SU-DHL-6 (cell line): ENCODE measurements at regions not wholly inside any gene's neighbourhood (a gene's known extent, or its start where the extent isn't known, plus 50 kb on each side); places are given as distances from the start of the nearest gene placed in this dataset.

ENCODE experiments used
- H2AFZ ChIP-seq: fragments of 200-600 bp; sonication (generic); 2 replicates; pipeline ENCODE4 v1.6.1; 2014; ENCODE audit warnings: low read depth, mild to moderate bottlenecking, moderate library complexity, mixed read lengths, antibody characterized with exemption, low read length; ENCODE audit not compliant: severe bottlenecking
- H3F3A ChIP-seq: fragments of 200-600 bp; shearing (Covaris generic); 2 replicates; pipeline ENCODE4 v1.6.0; 2016; ENCODE audit warnings: antibody characterized with exemption, mild to moderate bottlenecking; ENCODE audit not compliant: insufficient read depth
- H3K27ac ChIP-seq: fragments of 200-600 bp; sonication (generic); 2 replicates; pipeline ENCODE4 v1.5.1; 2016; ENCODE audit warnings: low read depth, mild to moderate bottlenecking, low read length, moderate library complexity, mixed read lengths
- H3K27me3 ChIP-seq: fragments of 200-600 bp; sonication (generic), shearing (Covaris generic); 2 replicates; pipeline ENCODE4 v1.6.0; 2014; ENCODE audit warnings: mild to moderate bottlenecking, low read length
- H3K36me3 ChIP-seq: fragments of 200-600 bp; sonication (generic); 2 replicates; pipeline ENCODE4 v1.6.1; 2014; ENCODE audit warnings: mild to moderate bottlenecking, low read length, mixed read lengths
- H3K4me2 ChIP-seq: fragments of 300-600, 200-600 bp; shearing (Covaris generic), sonication (generic); 2 replicates; pipeline ENCODE4 v1.6.0; 2014; ENCODE audit warnings: low read length, low read depth, mild to moderate bottlenecking; ENCODE audit not compliant: poor library complexity, severe bottlenecking
- H3K4me3 ChIP-seq: fragments of 200-600 bp; sonication (generic); 2 replicates; pipeline ENCODE4 v1.5.1; 2014; ENCODE audit warnings: antibody characterized with exemption, low read length, mild to moderate bottlenecking, mixed read lengths; ENCODE audit not compliant: insufficient read depth, poor library complexity, severe bottlenecking
- H3K79me2 ChIP-seq: fragments of 200-600 bp; sonication (generic); 2 replicates; pipeline ENCODE4 v1.6.1; 2014; ENCODE audit warnings: mild to moderate bottlenecking, low read length, moderate library complexity; ENCODE audit not compliant: insufficient read depth
- H3K9ac ChIP-seq: fragments of 200-600 bp; sonication (generic); 2 replicates; pipeline ENCODE4 v1.7.0; 2014; ENCODE audit warnings: mild to moderate bottlenecking, low read length
- H3K9me2 ChIP-seq: fragments of 200-600 bp; sonication (generic); replicated peaks from 2 replicates; pipeline ENCODE4 v1.6.1; 2014; ENCODE audit warnings: low read length; ENCODE audit not compliant: insufficient read depth
- H3K9me3 ChIP-seq: fragments of 200-600 bp; sonication (generic); 2 replicates; pipeline ENCODE4 v1.6.1; 2014; ENCODE audit warnings: low read length, mixed read lengths; ENCODE audit not compliant: insufficient read depth
- H4K20me1 ChIP-seq: fragments of 200-600 bp; sonication (generic); 2 replicates; pipeline ENCODE4 v1.6.1; 2014; ENCODE audit warnings: low read depth, mild to moderate bottlenecking, antibody characterized with exemption, low read length, moderate library complexity, mixed read lengths
- CTCF ChIP-seq: fragments of 200-600 bp; sonication (generic); IDR thresholded peaks from one replicate; pipeline ENCODE4 v1.5.1; 2017; ENCODE audit warnings: antibody characterized with exemption, mild to moderate bottlenecking, low read length, moderate library complexity; ENCODE audit not compliant: insufficient read depth, poor library complexity, severe bottlenecking
- EZH2phosphoT487 ChIP-seq: fragments of 200-600 bp; sonication (generic), shearing (Covaris generic); conservative IDR thresholded peaks from 2 replicates; pipeline ENCODE4 v1.6.1; 2018; ENCODE audit warnings: mild to moderate bottlenecking, antibody characterized with exemption, low read length, moderate library complexity, mixed read lengths

- Histone ChIP-seq H4K20me1 (no peaks in the 10 kb centered on the region), H3F3A (no peaks in the 10 kb centered on the region), H3K4me2 (no peak overlapping the region), H3K9me3 (no peaks in the 10 kb centered on the region), H3K9me2 (no peaks in the 10 kb centered on the region), H3K9ac (no peak overlapping the region), H3K79me2 (no peaks in the 10 kb centered on the region), H3K27me3 (no peaks in the 10 kb centered on the region), H2AFZ (no peak overlapping the region), H3K36me3 (no peaks in the 10 kb centered on the region), H3K4me3 (no peak overlapping the region), H3K27ac (no peak overlapping the region)
- no peak for TF ChIP-seq EZH2phosphoT487
- no peak for TF ChIP-seq CTCF
Measured at GRCh38 chr13:55199134-55199533, 1941.6 kb upstream of the PRR20A start.

GRCh38 chr13:55214841-55215345 lies 1925.8 kb upstream of the PRR20A start:
- TF ChIP-seq CTCF (no peak), EZH2phosphoT487 (no peak)
- no peak overlapping the region for H3K4me3 ChIP-seq

GRCh38 chr13:55219538-55219937 lies 1921.2 kb upstream of the PRR20A start:
- Histone ChIP-seq H4K20me1 (no peaks in the 10 kb centered on the region), H3K9me2 (no peaks in the 10 kb centered on the region), H3K4me3 (no peak overlapping the region), H3K4me2 (no peak overlapping the region), H2AFZ (no peak overlapping the region), H3K9me3 (no peaks in the 10 kb centered on the region), H3K27ac (no peak overlapping the region), H3K27me3 (no peaks in the 10 kb centered on the region), H3K9ac (no peak overlapping the region), H3K79me2 (no peaks in the 10 kb centered on the region), H3F3A (no peaks in the 10 kb centered on the region), H3K36me3 (no peaks in the 10 kb centered on the region)
- TF ChIP-seq EZH2phosphoT487 (no peak), CTCF (no peak)

More at GRCh38 chr13:55214841-55215345, 1925.8 kb upstream of the PRR20A start:
- Histone ChIP-seq H3K9me2 (no peaks in the 10 kb centered on the region), H4K20me1 (no peaks in the 10 kb centered on the region), H3K9me3 (no peaks in the 10 kb centered on the region), H3F3A (no peaks in the 10 kb centered on the region), H2AFZ (no peak overlapping the region), H3K9ac (no peak overlapping the region), H3K27me3 (no peaks in the 10 kb centered on the region), H3K36me3 (no peaks in the 10 kb centered on the region), H3K27ac (no peak overlapping the region), H3K4me2 (no peak overlapping the region), H3K79me2 (no peaks in the 10 kb centered on the region)
